HG02970 (cell line): ENCODE measurements at regions not wholly inside any gene's neighbourhood (a gene's known extent, or its start where the extent isn't known, plus 50 kb on each side); places are given as distances from the start of the nearest gene placed in this dataset.

Experiments
- ATAC-seq: cut with Tn5 transposase; IDR thresholded peaks from one replicate; pipeline ENCODE4 v1.9.1; 2021; ENCODE audit warnings: mild to moderate bottlenecking, moderate library complexity, moderate number of reproducible peaks; ENCODE audit not compliant: unreplicated experiment, low FRiP score

GRCh38 chr10:62453274-62453673 is 79.1 kb downstream of the ZNF365 start:
- no peak for ATAC-seq

DNA sequence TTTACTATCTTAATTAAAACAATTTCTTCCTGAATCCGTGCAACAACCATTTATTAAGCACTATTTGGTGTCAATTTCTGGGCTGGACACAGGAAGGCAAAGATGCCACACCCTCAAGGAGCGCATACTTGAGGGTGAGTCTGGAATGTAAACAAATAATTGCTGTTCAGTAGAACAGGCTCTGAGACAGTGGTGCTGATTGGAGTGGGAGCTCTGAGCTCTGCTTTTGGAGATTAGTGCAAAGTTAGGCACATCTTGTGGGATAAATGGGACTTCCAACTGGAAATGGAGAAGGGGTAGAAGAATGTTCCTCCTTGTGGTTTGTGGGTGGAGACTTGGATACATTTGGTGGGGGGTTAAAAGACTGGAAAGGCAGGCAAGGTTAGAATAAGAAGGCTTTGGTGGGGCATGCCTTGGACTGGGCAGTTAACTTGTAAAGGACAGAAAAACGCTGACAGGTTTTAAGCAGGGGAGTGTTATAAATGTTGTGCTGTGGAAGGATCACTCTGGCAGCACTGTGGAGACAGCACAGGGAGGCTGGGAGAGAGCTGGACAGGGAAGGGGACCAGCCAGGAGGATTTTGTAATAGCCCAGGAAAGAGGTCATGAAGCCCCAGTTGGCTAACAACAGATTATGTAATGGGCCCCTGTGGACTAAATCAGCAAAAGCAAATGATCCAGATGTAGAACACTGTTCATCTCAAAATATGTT is 80.7 kb downstream of the ZNF365 start:
- no peak for ATAC-seq

DNA sequence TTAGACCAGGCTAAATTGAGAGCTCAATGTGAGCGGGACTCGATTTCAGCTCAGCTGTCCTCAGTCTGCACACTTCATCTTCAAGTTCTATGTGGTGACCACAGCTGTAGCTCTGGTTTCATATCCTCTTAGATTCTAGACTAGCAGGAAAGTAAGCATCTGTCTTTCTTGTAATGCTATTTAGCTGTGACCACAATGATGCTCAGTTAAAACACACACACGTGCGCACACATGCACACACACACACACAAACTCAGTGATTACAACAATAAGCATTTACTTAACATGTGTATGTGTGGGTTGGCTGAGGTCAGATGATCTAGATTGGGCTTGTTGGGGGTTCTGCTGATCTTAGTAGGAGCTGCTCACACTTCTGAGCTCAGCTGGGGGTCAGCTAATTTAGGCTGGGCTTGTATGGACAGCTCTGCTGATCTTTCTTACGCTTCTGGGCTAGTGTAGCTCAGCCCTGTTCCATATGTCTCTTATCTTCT is 82.5 kb downstream of the ZNF365 start:
- ATAC-seq = peak; percentile 96

- ATAC-seq = peak; percentile 7
Measured at GRCh38 chr10:62457196-62457595, 83.0 kb downstream of the ZNF365 start.

DNA sequence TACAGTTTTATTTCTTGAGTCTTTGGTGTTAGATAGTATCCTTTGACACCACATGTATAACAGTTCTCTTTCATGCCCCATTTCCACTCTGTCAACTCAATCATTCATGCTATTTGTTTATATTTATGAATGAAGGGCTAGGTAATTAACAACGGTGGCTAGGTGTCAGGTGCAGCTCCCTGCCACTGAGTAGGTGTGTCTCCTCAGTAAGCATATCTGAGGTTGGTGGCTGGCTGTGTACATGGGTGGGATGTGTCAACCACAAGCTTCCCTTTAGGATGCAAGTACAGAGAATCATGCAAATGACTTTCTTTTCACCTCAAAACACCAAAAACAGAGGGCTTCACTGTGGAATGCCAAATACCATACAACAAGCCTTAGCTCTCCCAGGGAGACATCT is 83.4 kb downstream of the ZNF365 start:
- ATAC-seq = no peak

- ATAC-seq = no peak
Measured at GRCh38 chr10:62459072-62459471, 84.9 kb downstream of the ZNF365 start.

DNA sequence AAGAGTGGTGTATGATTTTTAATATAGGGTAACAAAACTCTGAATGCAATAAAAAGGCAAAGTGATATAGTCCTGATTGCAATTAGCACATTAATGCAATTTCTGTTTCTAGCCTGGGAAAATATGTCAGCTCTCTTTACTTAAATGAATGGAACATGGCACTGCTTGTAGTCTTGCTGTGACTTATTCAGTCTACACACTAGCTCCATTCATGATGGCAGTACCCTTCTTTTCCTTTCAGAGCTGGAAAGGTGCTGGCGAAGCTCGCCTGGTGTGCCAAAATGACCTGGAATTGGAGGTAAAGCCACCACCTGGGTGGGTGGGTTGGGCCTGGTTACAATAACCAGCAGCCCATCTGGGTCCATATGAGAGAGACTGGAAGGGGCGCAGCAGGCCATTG is 85.3 kb downstream of the ZNF365 start:
- ATAC-seq = no peak

DNA sequence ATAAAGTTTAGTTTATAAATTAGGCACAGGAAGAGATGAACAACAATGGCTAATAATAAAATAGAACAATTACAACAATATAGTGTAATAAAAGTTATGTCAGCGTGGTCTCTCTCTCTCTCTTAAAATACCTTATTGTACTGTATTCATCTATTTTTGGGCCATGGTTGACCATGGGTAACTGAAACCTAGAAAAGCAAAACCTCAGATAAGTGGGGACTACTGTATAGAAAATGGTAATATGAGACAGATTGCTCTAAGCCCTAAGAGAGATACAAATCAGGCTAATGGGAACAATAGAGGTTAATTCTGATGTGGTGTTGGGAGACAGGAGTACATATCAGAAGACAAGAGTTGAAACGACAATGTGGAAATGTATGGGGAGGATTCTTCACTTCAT is 86.2 kb downstream of the ZNF365 start:
- ATAC-seq = no peak

- ATAC-seq = no peak
Measured at GRCh38 chr10:62461120-62461519, 87.0 kb downstream of the ZNF365 start.

DNA sequence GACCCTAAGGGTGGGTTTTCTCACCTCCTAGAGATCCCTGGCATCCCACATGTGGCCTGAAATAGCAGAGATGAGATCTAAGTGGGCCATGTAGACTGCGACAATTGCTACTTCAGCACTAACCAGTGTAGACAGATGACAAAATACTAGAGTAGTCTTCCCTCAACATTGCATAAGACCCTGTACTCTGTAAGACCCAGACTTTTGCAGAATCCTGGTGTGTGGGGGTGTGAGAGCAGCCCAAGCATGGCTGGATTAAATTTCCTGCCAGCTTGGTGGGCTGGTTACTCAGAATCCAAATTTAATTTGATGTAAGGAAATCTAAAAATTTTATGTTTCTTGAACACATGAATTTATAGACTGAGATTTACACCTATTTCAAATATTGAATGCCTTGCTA is 88.3 kb downstream of the ZNF365 start:
- ATAC-seq = no peak

DNA sequence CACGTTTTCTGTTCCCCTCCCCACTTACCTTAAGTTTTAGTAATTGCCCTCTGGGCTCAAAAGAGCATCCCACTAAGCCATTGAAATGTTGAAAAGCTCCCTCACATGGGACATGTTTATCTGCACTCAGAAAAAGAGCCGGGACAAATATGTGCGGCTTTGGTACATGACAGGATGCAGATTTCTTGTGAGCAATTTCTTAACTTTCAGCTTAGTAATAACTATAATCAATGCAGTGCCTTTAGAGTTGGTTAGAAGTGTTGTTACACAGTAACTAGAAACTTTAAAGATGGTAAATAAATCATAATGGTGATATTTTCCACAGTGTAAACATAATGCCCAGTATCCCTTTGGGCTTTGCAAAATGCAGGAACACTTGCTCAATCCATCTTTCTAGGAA is 89.2 kb downstream of the ZNF365 start:
- ATAC-seq = no peak

DNA sequence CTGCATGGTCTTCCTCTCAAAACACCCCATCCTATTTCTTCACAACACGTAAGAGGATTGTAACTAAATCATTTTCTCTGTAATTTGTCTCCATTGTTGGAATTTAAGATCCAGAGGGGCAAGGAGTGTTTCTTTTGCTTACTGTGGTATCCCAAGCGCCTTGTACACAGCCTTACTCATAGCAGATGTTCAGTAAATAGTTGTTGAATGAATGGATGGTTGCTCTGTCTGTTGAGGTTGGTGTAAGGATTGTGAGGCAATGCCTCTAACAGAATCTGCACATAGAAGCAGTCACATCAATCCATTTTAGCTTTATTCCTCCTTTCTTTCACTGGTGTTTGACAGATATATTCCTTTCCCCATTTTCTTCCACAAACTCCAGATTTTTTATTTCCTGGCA is 90.1 kb downstream of the ZNF365 start:
- ATAC-seq = no peak

GRCh38 chr10:62466590-62466989 is 92.4 kb downstream of the ZNF365 start:
- ATAC-seq = no peak

DNA sequence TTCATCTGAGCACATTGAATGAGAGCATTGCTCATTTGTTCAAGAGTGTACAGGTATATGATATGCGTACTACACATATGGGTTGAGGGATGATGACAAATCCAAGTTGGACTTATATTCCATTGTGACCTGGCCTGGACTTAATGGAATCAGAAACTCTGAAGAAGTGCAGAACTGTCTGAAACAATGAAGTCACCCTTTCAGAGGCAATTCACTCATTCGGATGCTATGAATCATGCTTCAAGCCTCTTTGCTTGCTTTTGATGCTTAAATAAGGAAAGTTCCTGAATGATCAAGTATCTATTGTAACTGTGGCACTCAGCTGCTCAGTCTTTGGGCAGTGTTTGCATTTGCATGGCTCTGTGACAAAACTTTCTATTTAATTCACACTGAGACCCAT is 93.4 kb downstream of the ZNF365 start:
- no peak for ATAC-seq

- no peak for ATAC-seq
Measured at GRCh38 chr10:62471711-62472110, 97.5 kb downstream of the ZNF365 start.

- no peak for ATAC-seq
Measured at GRCh38 chr10:62473241-62473640, 99.1 kb downstream of the ZNF365 start.

DNA sequence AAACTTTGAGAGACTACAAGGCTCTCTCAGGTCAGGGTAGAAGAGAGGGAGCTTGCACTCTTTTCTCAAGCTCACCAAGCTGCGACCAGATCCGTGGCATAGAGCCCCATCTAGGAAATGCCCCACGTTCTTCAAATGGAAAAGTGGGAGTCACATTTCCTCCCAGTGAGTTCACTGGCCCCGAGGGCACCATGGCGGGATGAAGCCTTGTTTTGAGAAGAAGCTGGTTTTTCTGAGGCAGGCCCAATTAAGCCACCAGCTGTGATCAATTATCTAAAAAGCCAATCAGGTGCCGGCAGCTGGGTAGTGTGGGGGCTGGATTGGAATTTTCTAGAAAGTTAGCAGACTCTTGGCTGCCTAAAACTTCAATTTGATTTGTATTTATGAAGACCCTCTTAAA is 101.4 kb downstream of the ZNF365 start:
- no peak for ATAC-seq

- no peak for ATAC-seq
Measured at GRCh38 chr10:62479523-62479922, 105.4 kb downstream of the ZNF365 start.

GRCh38 chr10:62480196-62480595 is 106.0 kb downstream of the ZNF365 start:
- ATAC-seq = no peak

DNA sequence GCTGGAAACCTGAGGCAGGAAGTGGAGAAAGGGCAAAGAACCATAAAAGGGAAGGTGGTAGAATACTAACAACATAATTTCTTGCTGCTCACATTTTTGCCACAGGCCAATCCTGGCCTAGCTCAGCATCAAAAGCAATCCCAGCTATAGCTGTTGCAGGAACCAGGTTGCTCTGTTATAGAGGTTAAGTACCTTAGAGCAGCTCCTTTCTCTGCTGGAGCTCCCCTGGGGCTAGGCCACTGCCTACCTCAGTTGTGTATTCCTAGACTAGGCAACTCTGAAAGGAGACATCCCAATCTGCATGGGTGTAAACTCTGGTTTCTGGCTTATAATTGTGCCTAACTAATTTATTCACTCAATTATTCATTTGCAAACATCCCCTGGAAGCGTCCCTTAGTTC is 108.4 kb downstream of the ZNF365 start:
- ATAC-seq = no peak

- ATAC-seq = no peak
Measured at GRCh38 chr10:62491597-62491996, 117.4 kb downstream of the ZNF365 start.

DNA sequence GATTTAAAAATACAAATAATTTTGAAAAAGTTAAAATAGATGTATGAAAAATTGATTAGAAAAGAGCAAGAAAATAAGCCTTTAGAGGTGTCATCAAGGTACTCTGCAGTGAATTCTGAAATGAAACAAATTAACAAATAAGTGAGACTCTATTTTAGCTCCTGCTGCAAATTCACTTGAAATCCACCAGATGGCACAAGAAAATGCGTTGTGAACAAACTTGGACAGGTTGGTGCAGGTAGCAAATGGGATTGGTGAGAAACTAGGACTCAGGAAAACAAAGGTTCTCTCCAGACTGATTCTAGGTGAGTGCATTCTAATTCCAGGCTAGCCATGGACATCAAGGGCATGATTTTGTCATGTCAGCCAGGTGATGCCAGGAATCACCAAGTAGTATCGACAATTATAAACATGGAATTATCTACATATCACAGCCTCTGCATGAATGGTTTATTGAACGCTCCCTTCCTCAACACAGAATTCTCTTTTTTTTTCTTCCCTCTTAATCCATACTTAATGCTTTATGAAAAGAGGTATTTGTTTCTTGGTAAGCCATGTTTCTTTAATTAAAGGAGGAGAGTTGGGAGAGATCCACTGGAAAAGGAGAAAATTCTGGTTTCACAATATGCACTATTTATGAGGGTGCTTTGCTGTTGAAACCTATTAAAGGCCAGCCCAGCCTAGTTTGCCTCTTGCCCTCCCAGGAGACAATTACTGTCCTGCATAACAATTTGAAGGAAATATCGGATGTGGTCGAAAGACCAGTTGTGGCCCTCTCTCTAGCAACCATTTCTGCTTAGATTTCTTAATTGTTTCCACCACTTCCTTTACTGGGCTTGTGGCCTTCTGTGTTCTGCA is 118.1 kb downstream of the ZNF365 start:
- no peak for ATAC-seq
